PFSK-1 (cell line): ENCODE measurements at regions not wholly inside any gene's neighbourhood (a gene's known extent, or its start where the extent isn't known, plus 50 kb on each side); places are given as distances from the start of the nearest gene placed in this dataset.

Experiments used
- POLR2AphosphoS5 ChIP-seq: IDR thresholded peaks from 2 replicates; pipeline ENCODE4 v1.6.1; 2012; ENCODE audit warnings: low read depth, mild to moderate bottlenecking, control low read depth, low read length, moderate library complexity
- TF ChIP-seq, protein P1 (sequence below), 2 experiments: IDR thresholded peaks; 2 replicates each; pipeline versions ENCODE4 v1.6.1 to v1.8.0; 2011 to 2012; ENCODE audit warnings: low read depth in 2 of 2, low read length in 2 of 2, control low read depth in 1 of 2, inconsistent platforms in 1 of 2, mild to moderate bottlenecking in 1 of 2, moderate library complexity in 1 of 2; ENCODE audit not compliant: insufficient read depth in 1 of 2

DNA sequence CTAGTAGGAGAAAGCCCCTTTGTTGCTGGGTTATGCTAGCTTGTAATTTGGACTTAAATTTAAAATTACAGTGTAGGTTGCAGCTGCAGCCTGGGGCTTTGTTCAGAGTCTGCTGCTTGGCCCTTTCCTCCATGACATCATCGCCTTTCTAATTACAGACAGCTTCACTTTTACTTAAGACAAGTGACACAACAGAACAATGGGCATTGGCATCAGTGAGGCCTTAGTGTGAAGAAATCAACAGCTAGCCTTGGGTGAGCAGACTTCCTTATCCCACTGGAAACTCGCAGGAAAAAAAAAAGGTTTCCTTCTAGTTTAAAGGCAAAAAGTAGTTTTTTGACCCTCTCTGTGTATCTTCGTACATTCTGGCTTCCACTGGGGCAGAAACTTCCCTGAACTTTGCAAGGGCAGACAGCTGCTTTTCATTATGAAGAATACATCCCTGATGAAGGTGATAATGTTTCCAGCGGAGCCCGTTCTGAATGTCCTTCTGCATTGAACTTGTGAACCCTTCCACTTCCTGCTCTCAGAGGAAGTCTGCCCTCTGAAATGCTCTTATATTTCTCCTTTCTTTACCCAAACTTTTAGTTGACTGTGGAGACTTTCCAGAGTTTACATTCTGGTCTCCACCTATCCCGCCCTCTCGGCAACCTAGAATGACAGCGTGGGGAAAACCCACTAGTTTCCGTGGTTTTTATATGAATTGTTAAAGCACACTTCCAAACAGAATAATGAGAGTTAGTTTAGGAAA, 123.2 kb upstream of the FAM9C start:
- 0 out of 2 replicates have a peak, but pooled peaks have one; percentile 39 for TF ChIP-seq POLR2AphosphoS5
- TF ChIP-seq, protein P1, sequence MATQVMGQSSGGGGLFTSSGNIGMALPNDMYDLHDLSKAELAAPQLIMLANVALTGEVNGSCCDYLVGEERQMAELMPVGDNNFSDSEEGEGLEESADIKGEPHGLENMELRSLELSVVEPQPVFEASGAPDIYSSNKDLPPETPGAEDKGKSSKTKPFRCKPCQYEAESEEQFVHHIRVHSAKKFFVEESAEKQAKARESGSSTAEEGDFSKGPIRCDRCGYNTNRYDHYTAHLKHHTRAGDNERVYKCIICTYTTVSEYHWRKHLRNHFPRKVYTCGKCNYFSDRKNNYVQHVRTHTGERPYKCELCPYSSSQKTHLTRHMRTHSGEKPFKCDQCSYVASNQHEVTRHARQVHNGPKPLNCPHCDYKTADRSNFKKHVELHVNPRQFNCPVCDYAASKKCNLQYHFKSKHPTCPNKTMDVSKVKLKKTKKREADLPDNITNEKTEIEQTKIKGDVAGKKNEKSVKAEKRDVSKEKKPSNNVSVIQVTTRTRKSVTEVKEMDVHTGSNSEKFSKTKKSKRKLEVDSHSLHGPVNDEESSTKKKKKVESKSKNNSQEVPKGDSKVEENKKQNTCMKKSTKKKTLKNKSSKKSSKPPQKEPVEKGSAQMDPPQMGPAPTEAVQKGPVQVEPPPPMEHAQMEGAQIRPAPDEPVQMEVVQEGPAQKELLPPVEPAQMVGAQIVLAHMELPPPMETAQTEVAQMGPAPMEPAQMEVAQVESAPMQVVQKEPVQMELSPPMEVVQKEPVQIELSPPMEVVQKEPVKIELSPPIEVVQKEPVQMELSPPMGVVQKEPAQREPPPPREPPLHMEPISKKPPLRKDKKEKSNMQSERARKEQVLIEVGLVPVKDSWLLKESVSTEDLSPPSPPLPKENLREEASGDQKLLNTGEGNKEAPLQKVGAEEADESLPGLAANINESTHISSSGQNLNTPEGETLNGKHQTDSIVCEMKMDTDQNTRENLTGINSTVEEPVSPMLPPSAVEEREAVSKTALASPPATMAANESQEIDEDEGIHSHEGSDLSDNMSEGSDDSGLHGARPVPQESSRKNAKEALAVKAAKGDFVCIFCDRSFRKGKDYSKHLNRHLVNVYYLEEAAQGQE (IDR thresholded peaks at IDR 0.05; ENCODE audit: insufficient read depth in 1 of 2, low read depth in 2 of 2, low read length in 2 of 2), result no peak
